Astrocyte of the cerebellum (primary cell): ENCODE measurements at regions not wholly inside any gene's neighbourhood (a gene's known extent, or its start where the extent isn't known, plus 50 kb on each side); places are given as distances from the start of the nearest gene placed in this dataset.
A peak's percentile ranks its signal among the peaks of the same experiment; 100 is the strongest.

Experiments
- DNase-seq: peaks from one replicate; pipeline ENCODE4 v3.0.0-alpha.2; 2011; ENCODE audit warnings: low read depth
- H3K4me3 ChIP-seq: 2 replicates; pipeline ENCODE4 v1.5.1; 2011; ENCODE audit warnings: mild to moderate bottlenecking, low read depth, low read length, moderate library complexity
- CTCF ChIP-seq: IDR thresholded peaks from 2 replicates; pipeline ENCODE4 v1.5.1; 2012; ENCODE audit warnings: low read length, low read depth, moderate library complexity, mild to moderate bottlenecking; ENCODE audit errors: missing control alignments
- in situ Hi-C: cut with HindIII; loops from 2 replicates; pipeline ENCODE4 v1.10.0; 2017; ENCODE audit warnings: low sequenced_read_pairs

GRCh38 chr17:54425671-54426070, 475.0 kb upstream of the TOM1L1 start:
- no peak for TF ChIP-seq CTCF
- in situ Hi-C loops, result no loop called here
- H3K4me3 ChIP-seq, result no peak overlapping the region
- no peak for DNase-seq

- peak; percentile 18 for TF ChIP-seq CTCF
- in situ Hi-C loops, result no loop called here
- DNase-seq, result no peak
- H3K4me3 ChIP-seq, result no peak overlapping the region
These were observed 474.3 kb upstream of the TOM1L1 start for GRCh38 chr17:54426296-54426886.

GRCh38 chr17:54435966-54436365, 464.7 kb upstream of the TOM1L1 start:
- in situ Hi-C loops, result no loop called here
- no peak for TF ChIP-seq CTCF

GRCh38 chr17:54439816-54440215, 460.8 kb upstream of the TOM1L1 start:
- H3K4me3 ChIP-seq, result no peak overlapping the region
- DNase-seq, result no peak
- in situ Hi-C loops, result no loop called here
- no peak for TF ChIP-seq CTCF

More at GRCh38 chr17:54435966-54436365, 464.7 kb upstream of the TOM1L1 start:
- no peak for DNase-seq
- no peak overlapping the region for H3K4me3 ChIP-seq

GRCh38 chr17:54451051-54451450, 449.6 kb upstream of the TOM1L1 start:
- in situ Hi-C loops, result no loop called here
- no peak for DNase-seq
- no peak overlapping the region for H3K4me3 ChIP-seq
- TF ChIP-seq CTCF, result no peak

- DNase-seq, result no peak
- in situ Hi-C loops, result no loop called here
- H3K4me3 ChIP-seq, result no peak overlapping the region
- no peak for TF ChIP-seq CTCF
These were observed 447.8 kb upstream of the TOM1L1 start for GRCh38 chr17:54452666-54453348.
